K562 (cell line): ENCODE measurements at regions not wholly inside any gene's neighbourhood (a gene's known extent, or its start where the extent isn't known, plus 50 kb on each side); places are given as distances from the start of the nearest gene placed in this dataset.
"Not testable (repeated sequence)": the region's sequence is repeated elsewhere in the genome, so short reads cannot be mapped to it uniquely, and the experiment has no call there.

ENCODE experiments used
- ATAC-seq: fragments of 200-7000 bp; cut with Tn5 transposase; 3 replicates; pipeline ENCODE4 v1.9.1; 2020; ENCODE audit warnings: moderate library complexity
- BruUV-seq: library from RNA; stranded (reverse); fragments of 400-500 nt; replicated peaks from 2 replicates; lab custom pipeline; 2021; lab: Mats Ljungman, UMichigan
- CTCF ChIA-PET: fragments of 300-600 bp; formaldehyde crosslinking; extraction: SDS; loops from one replicate; lab custom pipeline; 2021; ENCODE audit warnings: low intra/inter-chr PET ratio; lab: Yijun Ruan, JAX
- POLR2A ChIA-PET: fragments of 300-600, 350-650 bp; sonication (Branson Sonifier 250); formaldehyde crosslinking; extraction: SDS; loops from one replicate; lab custom pipeline; 2021; ENCODE audit warnings: antibody characterized with exemption, inconsistent platforms; lab: Yijun Ruan, JAX
- DNase-seq, 4 experiments: peaks; one replicate each; pipeline versions ENCODE4 v3.0.0 to v3.0.0-alpha.2; 2011 to 2018; ENCODE audit warnings: low spot score in 3 of 4, mixed read lengths in 3 of 4; ENCODE audit errors: extremely low read depth in 1 of 4
- FAIRE-seq: peaks from 2 replicates; lab custom pipeline; 2011; peaks lifted over from hg19 to GRCh38; lab: Jason Lieb, UNC
- H2AFZ ChIP-seq: 2 replicates; pipeline ENCODE4 v1.6.0; 2011; ENCODE audit warnings: low read depth, low read length, control low read depth, inconsistent platforms
- H3K27ac ChIP-seq: fragments of 200-600 bp; 3 replicates; pipeline ENCODE4 v1.8.0; 2011; ENCODE audit warnings: low read depth, mild to moderate bottlenecking, control low read depth, inconsistent platforms, low read length, moderate library complexity, mixed read lengths; ENCODE audit errors: extremely low read depth
- H3K27me3 ChIP-seq, 2 experiments: fragments of 300-600 bp in 1 of 2; 2 replicates in 1 of 2; 3 replicates in 1 of 2; pipeline versions ENCODE4 v1.6.0 to v1.8.0; 2011; ENCODE audit warnings: inconsistent platforms in 2 of 2, low read length in 2 of 2, mild to moderate bottlenecking in 1 of 2, mixed read lengths in 1 of 2, moderate library complexity in 1 of 2; ENCODE audit not compliant: control insufficient read depth in 2 of 2, insufficient read depth in 2 of 2
- H3K36me3 ChIP-seq: fragments of 300-600 bp; 3 replicates; pipeline ENCODE4 v1.8.0; 2011; ENCODE audit warnings: mild to moderate bottlenecking, low read length, inconsistent platforms; ENCODE audit not compliant: control insufficient read depth, insufficient read depth
- H3K4me1 ChIP-seq, 2 experiments: fragments of 200-600 bp in 1 of 2; replicated peaks in 1 of 2; 2 replicates in 1 of 2; 3 replicates in 1 of 2; pipeline versions ENCODE4 v1.5.1 to v1.8.0; 2011; ENCODE audit warnings: inconsistent platforms in 2 of 2, low read length in 2 of 2, mild to moderate bottlenecking in 1 of 2, mixed read lengths in 1 of 2, moderate library complexity in 1 of 2; ENCODE audit not compliant: control insufficient read depth in 2 of 2, insufficient read depth in 2 of 2
- H3K4me2 ChIP-seq: 2 replicates; pipeline ENCODE4 v1.6.1; 2011; ENCODE audit warnings: low read length, control low read depth, inconsistent platforms, mixed read lengths; ENCODE audit not compliant: insufficient read depth
- H3K4me3 ChIP-seq: fragments of 200-600 bp; sonication (generic), shearing (Covaris generic); 2 replicates; pipeline ENCODE4 v1.5.1; 2016; ENCODE audit warnings: control low read depth, inconsistent platforms
- H3K79me2 ChIP-seq: fragments of 200-600 bp; 3 replicates; pipeline ENCODE4 v1.8.0; 2011; ENCODE audit warnings: low read length, inconsistent platforms; ENCODE audit not compliant: control insufficient read depth, insufficient read depth
- H3K9ac ChIP-seq, 2 experiments: 2 replicates each; pipeline versions ENCODE4 v1.6.0 to v1.6.1; 2011; ENCODE audit warnings: low read depth in 2 of 2, low read length in 2 of 2, control low read depth in 1 of 2, inconsistent platforms in 1 of 2, mild to moderate bottlenecking in 1 of 2, mixed read lengths in 1 of 2; ENCODE audit not compliant: insufficient read depth in 1 of 2
- H3K9me1 ChIP-seq: one replicate; pipeline ENCODE4 v1.6.0; 2011; ENCODE audit warnings: inconsistent platforms, mild to moderate bottlenecking, low read length, moderate library complexity; ENCODE audit not compliant: control insufficient read depth, insufficient read depth
- H3K9me3 ChIP-seq: replicated peaks from 2 replicates; pipeline ENCODE4 v1.5.1; 2011; ENCODE audit warnings: low read depth, low read length, inconsistent platforms; ENCODE audit not compliant: control insufficient read depth, insufficient read depth
- H4K20me1 ChIP-seq: replicated peaks from 2 replicates; pipeline ENCODE4 v1.6.1; 2011; ENCODE audit warnings: low read length, inconsistent platforms, mixed read lengths; ENCODE audit not compliant: control insufficient read depth, insufficient read depth
- CBX5 ChIP-seq: IDR thresholded peaks from 2 replicates; pipeline ENCODE4 v1.6.1; 2014; ENCODE audit warnings: low read depth, borderline replicate concordance
- HNRNPUL1 ChIP-seq: fragments of 200-400 bp; formaldehyde crosslinking; IDR thresholded peaks from 2 replicates; pipeline ENCODE4 v1.6.1; 2017; ENCODE audit warnings: low read length
- HOXB6 ChIP-seq: fragments of 250-450 bp; sonication (Bioruptor Pico); IDR thresholded peaks from 2 replicates; pipeline ENCODE4 v1.5.1; 2022; ENCODE audit warnings: mild to moderate bottlenecking, borderline replicate concordance
- IFI16 ChIP-seq: fragments of 250-450 bp; sonication (Bioruptor Pico); IDR thresholded peaks from 2 replicates; pipeline ENCODE4 v2.1.2; 2022; ENCODE audit warnings: mild to moderate bottlenecking, inconsistent platforms
- MTF1 ChIP-seq: fragments of 250-450 bp; sonication (Bioruptor Pico); IDR thresholded peaks from 2 replicates; pipeline ENCODE4 v1.9.0; 2021; ENCODE audit warnings: moderate library complexity, mild to moderate bottlenecking, inconsistent platforms, borderline replicate concordance
- MYNN ChIP-seq, 2 experiments: sonication (generic); formaldehyde crosslinking in 1 of 2; IDR thresholded peaks; 2 replicates each; pipeline versions ENCODE4 v1.5.0 to v1.6.1; 2016 to 2020; ENCODE audit warnings: antibody characterized with exemption in 1 of 2, missing genetic modification reagents in 1 of 2
- RFX5 ChIP-seq: IDR thresholded peaks from 2 replicates; pipeline ENCODE4 v1.6.1; 2011; ENCODE audit warnings: low read depth, mild to moderate bottlenecking, improper control_type of control experiment, low read length
- TBL1XR1 ChIP-seq, 2 experiments: IDR thresholded peaks; 2 replicates each; pipeline ENCODE4 v1.6.1; 2012; ENCODE audit warnings: improper control_type of control experiment in 2 of 2, low read length in 2 of 2, mild to moderate bottlenecking in 1 of 2
- THAP7 ChIP-seq: fragments of 250-450 bp; sonication (Bioruptor Pico); IDR thresholded peaks from 2 replicates; pipeline ENCODE4 v1.5.0; 2021
- ZNF165 ChIP-seq: fragments of 250-450 bp; sonication (Bioruptor Pico); IDR thresholded peaks from 2 replicates; pipeline ENCODE4 v1.4.0; 2020; ENCODE audit warnings: borderline replicate concordance
- ZNF785 ChIP-seq: fragments of 250-450 bp; sonication (Bioruptor Pico); IDR thresholded peaks from 2 replicates; pipeline ENCODE4 v1.4.0; 2020; ENCODE audit warnings: mild to moderate bottlenecking
- WGBS: fragments of 100-300 bp; shearing (Covaris generic); methylation state at CpG from one replicate; pipeline ENCODE4 v1.1.6; 2016; ENCODE audit warnings: low coverage, mixed read lengths; ENCODE audit not compliant: insufficient coverage; ENCODE audit errors: missing lambda C conversion rate; 5-methylcytosine and 5-hydroxymethylcytosine counted together
- in situ Hi-C: fragments of 300-500 bp; cut with MboI; formaldehyde crosslinking; loops from 4 replicates; pipeline ENCODE4 v1.15.0; 2018; ENCODE audit warnings: inconsistent platforms, mixed read lengths
- intact Hi-C: fragments of 100-400 bp; cut with micrococcal nuclease; formaldehyde crosslinking; loops from 2 replicates; pipeline ENCODE4 v1.14.2; 2022
- TF ChIP-seq, protein P1 (sequence below): fragments of 450-650 bp; formaldehyde crosslinking; IDR thresholded peaks from 2 replicates; pipeline ENCODE4 v1.4.0; 2020; ENCODE audit warnings: mild to moderate bottlenecking, moderate library complexity

GRCh38 chr12:9506746-9507145 lies 101.0 kb downstream of the KLRB1 start:
- intact Hi-C loops = no loop called here
- in situ Hi-C loops = no loop called here
- ATAC-seq = no peak

DNA sequence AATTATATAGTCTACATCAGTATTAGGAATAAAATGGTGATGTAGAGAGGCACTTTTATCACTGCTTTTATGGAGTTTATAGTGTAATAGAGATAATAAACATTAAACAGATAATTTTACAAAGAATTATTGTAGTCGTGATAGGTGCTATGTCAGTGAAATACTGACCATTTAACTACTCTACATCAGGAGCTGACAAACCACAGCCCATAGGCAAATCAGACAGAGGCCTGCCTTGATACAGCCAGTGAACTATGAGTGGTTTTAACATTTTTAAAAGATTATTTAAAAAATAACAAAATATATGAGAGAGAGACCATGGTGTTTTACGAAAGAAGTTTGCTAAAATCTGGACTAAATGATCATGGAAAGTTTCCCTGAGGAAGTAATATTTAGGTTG lies 104.3 kb downstream of the KLRB1 start:
- in situ Hi-C loops, ATAC-seq, intact Hi-C loops, H3K27me3 ChIP-seq, H3K4me2 ChIP-seq, POLR2A ChIA-PET, H3K27ac ChIP-seq, H2AFZ ChIP-seq, H4K20me1 ChIP-seq, H3K9me1 ChIP-seq, H3K79me2 ChIP-seq, DNase-seq, H3K9me3 ChIP-seq, FAIRE-seq, H3K9ac ChIP-seq, CTCF ChIA-PET, BruUV-seq, H3K36me3 ChIP-seq, H3K4me1 ChIP-seq, H3K4me3 ChIP-seq: not testable (repeated sequence)
- WGBS = no CpG with 5 or more reads among the region's 2 CpGs

More at GRCh38 chr12:9506746-9507145, 101.0 kb downstream of the KLRB1 start:
- no CpG with 5 or more reads among the region's 1 CpG for WGBS
- Histone ChIP-seq H3K27me3 (no peaks in the 10 kb centered on the region), H3K4me3 (no peak overlapping the region), H2AFZ (no peak overlapping the region), H4K20me1 (no peaks in the 10 kb centered on the region), H3K9me1 (no peaks in the 10 kb centered on the region), H3K9me3 (no peaks in the 10 kb centered on the region), H3K36me3 (no peaks in the 10 kb centered on the region), H3K27ac (no peak overlapping the region), H3K79me2 (no peaks in the 10 kb centered on the region), H3K4me2 (no peak overlapping the region), H3K4me1 (no peaks in the 10 kb centered on the region), H3K9ac (no peak overlapping the region)
- FAIRE-seq = no peak
- ChIA-PET CTCF (no interaction called here), POLR2A (no interaction called here)
- no TSS peak for BruUV-seq
- no peak for DNase-seq
- TF ChIP-seq HOXB6 (CRISPR knock-in tag) (no peak), IFI16 (CRISPR knock-in tag) (no peak), ZNF785 (no peak), TBL1XR1 (IDR thresholded peaks at IDR 0.05; ENCODE audit: low read length in 2 of 2) (no peak), ZNF165 (CRISPR knock-in tag) (no peak), MTF1 (CRISPR knock-in tag) (no peak), CBX5 (no peak), HNRNPUL1 (no peak), RFX5 (no peak), MYNN (IDR thresholded peaks at IDR 0.05) (no peak), MYNN (CRISPR knock-in tag; IDR thresholded peaks at IDR 0.05) (no peak), THAP7 (CRISPR knock-in tag) (no peak)
- TF ChIP-seq, protein P1, sequence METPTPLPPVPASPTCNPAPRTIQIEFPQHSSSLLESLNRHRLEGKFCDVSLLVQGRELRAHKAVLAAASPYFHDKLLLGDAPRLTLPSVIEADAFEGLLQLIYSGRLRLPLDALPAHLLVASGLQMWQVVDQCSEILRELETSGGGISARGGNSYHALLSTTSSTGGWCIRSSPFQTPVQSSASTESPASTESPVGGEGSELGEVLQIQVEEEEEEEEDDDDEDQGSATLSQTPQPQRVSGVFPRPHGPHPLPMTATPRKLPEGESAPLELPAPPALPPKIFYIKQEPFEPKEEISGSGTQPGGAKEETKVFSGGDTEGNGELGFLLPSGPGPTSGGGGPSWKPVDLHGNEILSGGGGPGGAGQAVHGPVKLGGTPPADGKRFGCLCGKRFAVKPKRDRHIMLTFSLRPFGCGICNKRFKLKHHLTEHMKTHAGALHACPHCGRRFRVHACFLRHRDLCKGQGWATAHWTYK (CRISPR knock-in tag) = no peak
